LNCaP clone FGC (cell line): ENCODE measurements at regions not wholly inside any gene's neighbourhood (a gene's known extent, or its start where the extent isn't known, plus 50 kb on each side); places are given as distances from the start of the nearest gene placed in this dataset.

Source experiments
- DNase-seq: peaks from one replicate; pipeline ENCODE4 v3.0.0-alpha.2; 2011; ENCODE audit warnings: low read depth
- H3K4me3 ChIP-seq: 2 replicates; pipeline ENCODE4 v1.5.1; 2011; ENCODE audit warnings: mild to moderate bottlenecking, low read depth, low read length, control low read depth
- CTCF ChIP-seq: IDR thresholded peaks from 2 replicates; pipeline ENCODE4 v1.5.1; 2012; ENCODE audit warnings: mild to moderate bottlenecking; ENCODE audit not compliant: control insufficient read depth, insufficient read depth; ENCODE audit errors: extremely low read depth

GRCh38 chr7:35386082-35386815, 132.3 kb upstream of the TBX20 start:
- H3K4me3 ChIP-seq: no peak overlapping the region
- no peak for DNase-seq
- no peak for TF ChIP-seq CTCF

GRCh38 chr7:35384761-35385700, 131.1 kb upstream of the TBX20 start:
- no peak overlapping the region for H3K4me3 ChIP-seq
- no peak for TF ChIP-seq CTCF
- DNase-seq: no peak

- DNase-seq: no peak
- no peak overlapping the region for H3K4me3 ChIP-seq
- TF ChIP-seq CTCF: no peak
These were observed 126.9 kb upstream of the TBX20 start for GRCh38 chr7:35380739-35381224.

GRCh38 chr7:35379481-35379880, 125.6 kb upstream of the TBX20 start:
- TF ChIP-seq CTCF: no peak
- H3K4me3 ChIP-seq: no peak overlapping the region
- DNase-seq: no peak

- DNase-seq: no peak
- no peak overlapping the region for H3K4me3 ChIP-seq
- TF ChIP-seq CTCF: no peak
These were observed 121.6 kb upstream of the TBX20 start for GRCh38 chr7:35375516-35375915.

- TF ChIP-seq CTCF: no peak
- DNase-seq: no peak
- H3K4me3 ChIP-seq: no peak overlapping the region
These were observed 121.0 kb upstream of the TBX20 start for GRCh38 chr7:35374858-35375257.
